Thyroid gland (tissue), 4 donors: ENCODE measurements at regions not wholly inside any gene's neighbourhood (a gene's known extent, or its start where the extent isn't known, plus 50 kb on each side); places are given as distances from the start of the nearest gene placed in this dataset.

ENCODE experiments used
- CTCF ChIP-seq, 6 experiments: fragments of 200-600 bp in 3 of 6; fragments of 450-650 bp in 3 of 6; sonication (generic) in 3 of 6; IDR thresholded peaks; one replicate each; pipeline ENCODE4 v1.5.1; 2016 to 2019; ENCODE audit warnings: antibody characterized with exemption in 6 of 6, mild to moderate bottlenecking in 2 of 6, inconsistent platforms in 1 of 6, moderate library complexity in 1 of 6
- POLR2A ChIP-seq, 2 donors: fragments of 450-650 bp; IDR thresholded peaks; one replicate each; pipeline ENCODE4 v1.6.1; 2017; ENCODE audit warnings: antibody characterized with exemption in 2 of 2, mild to moderate bottlenecking in 2 of 2, moderate library complexity in 1 of 2

GRCh38 chr10:62911210-62911963 is 95.2 kb upstream of the EGR2 start:
- TF ChIP-seq CTCF (IDR thresholded peaks at IDR 0.05) (no peak), POLR2A (IDR thresholded peaks at IDR 0.05) (no peak)
